AG10803 (cell line): ENCODE measurements at regions not wholly inside any gene's neighbourhood (a gene's known extent, or its start where the extent isn't known, plus 50 kb on each side); places are given as distances from the start of the nearest gene placed in this dataset.
"Not testable (repeated sequence)": the region's sequence is repeated elsewhere in the genome, so short reads cannot be mapped to it uniquely, and the experiment has no call there.

Experiments
- DNase-seq: peaks from one replicate; pipeline ENCODE4 v3.0.0; 2010; ENCODE audit warnings: low read depth
- H3K4me3 ChIP-seq: 2 replicates; pipeline ENCODE4 v1.5.1; 2011; ENCODE audit warnings: mild to moderate bottlenecking, low read length, control low read depth
- CTCF ChIP-seq: conservative IDR thresholded peaks from 2 replicates; pipeline ENCODE4 v1.5.1; 2011; ENCODE audit warnings: mild to moderate bottlenecking, low read length, control low read depth, inconsistent platforms

DNA sequence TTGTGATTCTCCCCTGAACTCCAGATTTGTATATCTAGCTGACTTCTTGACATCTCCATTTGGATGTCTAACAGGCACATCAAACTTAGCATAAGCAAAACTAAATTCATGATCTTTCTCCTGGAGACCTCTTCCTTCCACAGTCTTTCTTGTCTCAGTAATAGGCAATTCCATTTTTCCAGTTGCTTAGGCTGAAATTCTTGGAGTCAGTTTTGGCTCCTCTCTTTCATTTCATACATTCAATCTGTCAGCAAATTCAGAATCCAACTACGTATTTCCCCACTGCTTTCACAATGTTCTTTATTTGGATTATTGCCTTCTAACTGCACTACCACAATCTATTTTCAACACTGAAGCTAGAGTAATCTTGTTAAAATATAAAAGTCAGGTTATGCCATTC lies 219.9 kb upstream of the GLRA2 start:
- no peak for TF ChIP-seq CTCF
- no peak for DNase-seq
- H3K4me3 ChIP-seq: no peak overlapping the region

- not testable (repeated sequence) for DNase-seq, H3K4me3 ChIP-seq
Observed at GRCh38 chrX:14308976-14309375, 220.4 kb upstream of the GLRA2 start.

DNA sequence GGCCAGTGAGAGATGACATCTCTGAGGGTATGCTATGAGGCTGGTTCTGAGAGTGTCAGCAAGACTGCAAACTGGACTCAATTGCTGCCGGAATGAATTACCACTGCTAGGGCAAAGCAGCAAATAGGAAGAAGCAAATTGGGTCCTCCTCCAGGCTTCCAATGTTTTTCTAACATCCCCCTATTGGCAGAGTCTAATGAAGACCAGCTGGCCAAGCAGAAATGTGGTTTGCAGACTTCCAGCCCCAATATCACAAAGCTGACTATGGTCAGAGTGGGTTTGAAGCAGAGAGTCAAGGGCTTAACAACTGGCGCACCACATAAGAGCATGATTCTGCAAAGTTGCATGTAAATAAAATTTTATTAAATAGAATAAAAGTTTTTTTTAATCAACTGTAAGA lies 225.4 kb upstream of the GLRA2 start:
- TF ChIP-seq CTCF: no peak
- no peak overlapping the region for H3K4me3 ChIP-seq
- peak; percentile 1 for DNase-seq

DNA sequence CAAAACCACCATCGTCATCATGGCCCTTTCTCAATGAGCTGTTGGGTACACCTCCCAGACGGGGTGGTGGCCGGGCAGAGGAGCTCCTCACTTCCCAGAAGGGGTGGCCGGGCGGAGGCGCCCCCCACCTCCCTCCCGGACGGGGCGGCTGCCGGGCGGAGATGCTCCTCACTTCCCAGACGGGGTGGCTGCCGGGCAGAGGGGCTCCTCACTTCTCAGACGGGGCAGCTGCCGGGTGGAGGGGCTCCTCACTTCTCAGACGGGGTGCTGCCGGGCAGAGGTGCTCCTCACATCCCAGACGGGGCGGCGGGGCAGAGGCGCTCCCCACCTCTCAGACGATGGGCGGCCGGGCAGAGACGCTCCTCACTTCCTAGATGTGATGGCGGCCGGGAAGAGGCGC lies 226.8 kb upstream of the GLRA2 start:
- DNase-seq, H3K4me3 ChIP-seq: not testable (repeated sequence)

DNA sequence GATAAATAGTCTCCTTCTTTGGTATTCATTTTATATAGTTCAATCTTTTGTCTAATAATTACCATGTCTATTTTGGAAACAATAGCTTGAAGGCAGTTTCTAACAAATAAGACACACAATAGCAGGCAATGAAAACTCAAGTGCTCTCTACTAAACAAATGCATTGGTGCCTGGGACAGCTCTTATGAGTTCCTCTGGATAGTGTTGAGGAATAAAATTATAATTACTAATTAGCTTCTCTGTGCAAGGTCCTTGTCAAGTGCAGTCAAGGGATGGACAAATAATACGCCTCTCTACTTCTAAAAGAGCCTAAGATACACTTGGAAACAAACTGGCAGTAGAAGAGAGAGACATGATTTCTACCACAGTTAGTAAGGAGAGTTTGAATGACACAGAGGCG lies 229.0 kb upstream of the GLRA2 start:
- no peak for DNase-seq
- TF ChIP-seq CTCF: no peak
- H3K4me3 ChIP-seq: no peak overlapping the region

GRCh38 chrX:14295426-14295825 lies 233.9 kb upstream of the GLRA2 start:
- no peak overlapping the region for H3K4me3 ChIP-seq
- TF ChIP-seq CTCF: no peak
- no peak for DNase-seq

DNA sequence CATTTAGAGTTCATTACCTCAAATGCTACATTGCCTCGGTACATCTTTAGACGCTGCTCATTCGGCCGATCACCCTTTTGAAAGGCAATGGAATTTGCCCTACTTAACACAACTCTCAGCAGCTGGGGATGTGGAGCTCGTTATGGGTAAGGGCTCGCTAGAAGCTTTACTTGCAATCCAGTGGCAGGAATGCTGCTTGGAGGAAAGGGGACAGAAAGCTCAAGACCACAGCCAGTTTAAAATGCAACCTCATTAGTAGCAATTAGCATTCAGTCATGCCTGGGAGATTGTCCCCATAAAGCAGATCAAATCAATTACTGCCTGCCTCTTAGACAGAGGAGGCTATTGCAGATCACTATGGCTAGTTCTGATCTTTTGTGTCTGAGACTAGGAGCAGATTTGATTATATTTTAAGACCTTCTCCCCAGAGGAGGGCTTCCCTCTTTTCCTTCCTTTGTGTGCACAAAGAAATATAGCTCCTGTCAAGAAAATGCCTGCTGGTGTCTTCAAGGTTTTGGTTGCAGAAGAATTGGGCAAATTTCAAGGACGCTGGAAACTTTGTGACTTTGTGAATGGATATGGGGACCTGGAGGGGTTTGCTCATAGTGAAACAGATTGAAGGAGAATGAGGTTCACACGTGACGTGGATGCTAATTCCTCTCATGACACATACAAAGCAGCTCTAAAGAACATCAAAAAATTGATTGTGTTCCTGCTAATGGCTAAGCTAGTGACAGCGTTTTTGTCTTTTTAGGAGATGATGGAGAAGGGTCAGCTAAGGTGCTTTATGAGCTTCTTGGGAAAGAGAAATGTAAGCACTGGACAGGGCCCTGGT lies 237.5 kb upstream of the GLRA2 start:
- no peak for DNase-seq
- no peak overlapping the region for H3K4me3 ChIP-seq
- TF ChIP-seq CTCF: no peak

- no peak overlapping the region for H3K4me3 ChIP-seq
- no peak for TF ChIP-seq CTCF
- DNase-seq: no peak
Observed at GRCh38 chrX:14290335-14290734, 239.0 kb upstream of the GLRA2 start.
